Gastroesophageal sphincter (tissue), 3 donors: ENCODE measurements at regions not wholly inside any gene's neighbourhood (a gene's known extent, or its start where the extent isn't known, plus 50 kb on each side); places are given as distances from the start of the nearest gene placed in this dataset.

Experiments
- CTCF ChIP-seq, 4 experiments: fragments of 200-600 bp in 2 of 4; fragments of 450-650 bp in 2 of 4; sonication (generic) in 1 of 4; IDR thresholded peaks; one replicate each; pipeline ENCODE4 v1.5.1; 2017 to 2019; ENCODE audit warnings: antibody characterized with exemption in 4 of 4, mild to moderate bottlenecking in 2 of 4, moderate library complexity in 2 of 4
- EP300 ChIP-seq: sonication (generic); formaldehyde crosslinking; IDR thresholded peaks from one replicate; pipeline ENCODE4 v1.6.1; 2017; ENCODE audit warnings: antibody characterized with exemption, mild to moderate bottlenecking
- POLR2A ChIP-seq, 2 donors: fragments of 450-650 bp; IDR thresholded peaks; one replicate each; pipeline ENCODE4 v1.6.1; 2017; ENCODE audit warnings: antibody characterized with exemption in 2 of 2, mild to moderate bottlenecking in 2 of 2, moderate library complexity in 1 of 2
- POLR2AphosphoS5 ChIP-seq: sonication (generic); formaldehyde crosslinking; IDR thresholded peaks from one replicate; pipeline ENCODE4 v1.6.1; 2017; ENCODE audit warnings: antibody characterized with exemption

GRCh38 chr1:81432654-81433109, 368.1 kb upstream of the ADGRL2 start:
- no peak for TF ChIP-seq CTCF (IDR thresholded peaks at IDR 0.05)
- TF ChIP-seq POLR2A (IDR thresholded peaks at IDR 0.05): no peak
- TF ChIP-seq EP300: no peak
- no peak for TF ChIP-seq POLR2AphosphoS5
